CD4-positive, CD25-positive, alpha-beta regulatory T cell (primary cell): ENCODE measurements at regions not wholly inside any gene's neighbourhood (a gene's known extent, or its start where the extent isn't known, plus 50 kb on each side); places are given as distances from the start of the nearest gene placed in this dataset.

Experiments
- ATAC-seq, 2 donors: fragments of 150-1000 bp; cut with Tn5 transposase; one replicate each; pipeline ENCODE4 v1.10.0; 2021; ENCODE audit warnings: low read depth in 2 of 2, moderate number of reproducible peaks in 2 of 2, moderate library complexity in 1 of 2
- DNase-seq, 3 donors: peaks; one replicate each; pipeline versions ENCODE4 v3.0.0 to v3.0.0-alpha.2; 2012 to 2022; ENCODE audit warnings: mixed read lengths in 1 of 3
- H3K27ac ChIP-seq: one replicate; pipeline ENCODE4 v1.7.0; 2013; ENCODE audit warnings: mild to moderate bottlenecking, low read length; ENCODE audit not compliant: insufficient read depth, poor library complexity, severe bottlenecking
- H3K27me3 ChIP-seq: one replicate; pipeline ENCODE4 v1.7.0; 2013; ENCODE audit warnings: low read length; ENCODE audit not compliant: control insufficient read depth, insufficient read depth
- H3K36me3 ChIP-seq: one replicate; pipeline ENCODE4 v1.7.0; 2013; ENCODE audit warnings: mild to moderate bottlenecking, low read length, moderate library complexity; ENCODE audit not compliant: control insufficient read depth, insufficient read depth
- H3K4me1 ChIP-seq: 2 replicates; pipeline ENCODE4 v1.7.0; 2013; ENCODE audit warnings: mild to moderate bottlenecking, low read length; ENCODE audit not compliant: insufficient read depth, control insufficient read depth, poor library complexity, severe bottlenecking
- H3K4me3 ChIP-seq: one replicate; pipeline ENCODE4 v1.7.0; 2013; ENCODE audit warnings: low read depth, mild to moderate bottlenecking, low read length, moderate library complexity
- H3K9me3 ChIP-seq, 2 experiments: 1 replicate in 1 of 2; 2 replicates in 1 of 2; pipeline ENCODE4 v1.7.0; 2013; ENCODE audit warnings: low read length in 2 of 2, mild to moderate bottlenecking in 1 of 2, moderate library complexity in 1 of 2; ENCODE audit not compliant: control insufficient read depth in 2 of 2
- H3K27ac Mint-ChIP-seq, 3 donors: one replicate each; pipeline ENCODE4 v1.8.0; 2020 to 2022; ENCODE audit warnings: mild to moderate bottlenecking in 3 of 3, mixed read lengths in 3 of 3, moderate library complexity in 2 of 3
- H3K27me3 Mint-ChIP-seq: one replicate; pipeline ENCODE4 v1.8.0; 2022; ENCODE audit warnings: mild to moderate bottlenecking, mixed read lengths
- H3K36me3 Mint-ChIP-seq: one replicate; pipeline ENCODE4 v1.8.0; 2020; ENCODE audit warnings: mixed read lengths
- H3K4me1 Mint-ChIP-seq, 4 donors: one replicate each; pipeline ENCODE4 v1.8.0; 2020 to 2022; ENCODE audit warnings: mixed read lengths in 4 of 4, mild to moderate bottlenecking in 1 of 4
- H3K4me3 Mint-ChIP-seq, 4 donors: one replicate each; pipeline ENCODE4 v1.8.0; 2020 to 2022; ENCODE audit warnings: mild to moderate bottlenecking in 4 of 4, mixed read lengths in 4 of 4, moderate library complexity in 3 of 4
- H3K9me3 Mint-ChIP-seq, 7 donors: one replicate each; pipeline ENCODE4 v1.8.0; 2020 to 2022; ENCODE audit warnings: mixed read lengths in 7 of 7, mild to moderate bottlenecking in 3 of 7, moderate library complexity in 2 of 7

- H3K27me3 ChIP-seq: no peaks in the 10 kb centered on the region
- H3K4me3 ChIP-seq: no peak overlapping the region
- no peaks in the 10 kb centered on the region for H3K36me3 ChIP-seq
- no peak for DNase-seq
- Mint-ChIP-seq H3K9me3 (peaks cover 0 to 4% (median 0%) of the 10 kb centered on the region in 7 donors), H3K27me3 (no peaks in the 10 kb centered on the region), H3K4me3 (no peak overlapping the region), H3K27ac (no peak overlapping the region), H3K36me3 (no peaks in the 10 kb centered on the region), H3K4me1 (no peaks in the 10 kb centered on the region)
- H3K4me1 ChIP-seq: no peaks in the 10 kb centered on the region
- no peaks in the 10 kb centered on the region for H3K9me3 ChIP-seq
- ATAC-seq: no peak
- H3K27ac ChIP-seq: no peak overlapping the region
Measured at GRCh38 chr3:110910346-110910955, 161.2 kb upstream of the NECTIN3 start.

GRCh38 chr3:110918963-110919362, 152.7 kb upstream of the NECTIN3 start:
- no peaks in the 10 kb centered on the region for H3K4me1 Mint-ChIP-seq
- Histone ChIP-seq H3K4me1 (no peaks in the 10 kb centered on the region), H3K9me3 (no peaks in the 10 kb centered on the region), H3K27ac (no peak overlapping the region), H3K27me3 (peaks cover 2% of the 10 kb centered on the region), H3K4me3 (no peak overlapping the region), H3K36me3 (no peaks in the 10 kb centered on the region)
- no peak overlapping the region for H3K27ac Mint-ChIP-seq
- ATAC-seq (no peak), DNase-seq (no peak)
- no peak overlapping the region for H3K4me3 Mint-ChIP-seq
- H3K36me3 Mint-ChIP-seq: no peaks in the 10 kb centered on the region
- peaks cover 0 to 11% (median 1%) of the 10 kb centered on the region in 7 donors for H3K9me3 Mint-ChIP-seq
- H3K27me3 Mint-ChIP-seq: no peaks in the 10 kb centered on the region

- Mint-ChIP-seq H3K4me3 (no peak overlapping the region), H3K27ac (no peak overlapping the region), H3K27me3 (peaks cover 9% of the 10 kb centered on the region), H3K9me3 (peaks cover 0 to 5% (median 0%) of the 10 kb centered on the region in 7 donors), H3K36me3 (no peaks in the 10 kb centered on the region), H3K4me1 (no peaks in the 10 kb centered on the region)
- DNase-seq: no peak
- Histone ChIP-seq H3K9me3 (no peaks in the 10 kb centered on the region), H3K27me3 (no peaks in the 10 kb centered on the region), H3K36me3 (no peaks in the 10 kb centered on the region), H3K27ac (no peak overlapping the region), H3K4me1 (no peaks in the 10 kb centered on the region), H3K4me3 (no peak overlapping the region)
- no peak for ATAC-seq
Measured at GRCh38 chr3:110925798-110926197, 145.8 kb upstream of the NECTIN3 start.

GRCh38 chr3:110928016-110928662, 143.5 kb upstream of the NECTIN3 start:
- no peak overlapping the region for H3K4me3 ChIP-seq
- no peak overlapping the region for H3K27ac Mint-ChIP-seq
- no peaks in the 10 kb centered on the region for H3K9me3 ChIP-seq
- H3K27me3 Mint-ChIP-seq: peaks cover 9% of the 10 kb centered on the region
- DNase-seq (no peak), ATAC-seq (no peak)
- H3K27me3 ChIP-seq: no peaks in the 10 kb centered on the region
- H3K36me3 ChIP-seq: no peaks in the 10 kb centered on the region
- no peak overlapping the region for H3K27ac ChIP-seq
- H3K36me3 Mint-ChIP-seq: no peaks in the 10 kb centered on the region
- no peaks in the 10 kb centered on the region for H3K4me1 Mint-ChIP-seq
- no peaks in the 10 kb centered on the region for H3K4me1 ChIP-seq
- H3K4me3 Mint-ChIP-seq: no peak overlapping the region
- peaks cover 0 to 3% (median 0%) of the 10 kb centered on the region in 7 donors for H3K9me3 Mint-ChIP-seq

GRCh38 chr3:110929816-110930215, 141.8 kb upstream of the NECTIN3 start:
- no peak overlapping the region for H3K4me3 Mint-ChIP-seq
- no peak for ATAC-seq
- DNase-seq: no peak

GRCh38 chr3:110932567-110932966, 139.0 kb upstream of the NECTIN3 start:
- H3K27me3 Mint-ChIP-seq: peaks cover 2% of the 10 kb centered on the region
- no peak overlapping the region for H3K4me3 ChIP-seq
- no peaks in the 10 kb centered on the region for H3K4me1 Mint-ChIP-seq
- no peaks in the 10 kb centered on the region for H3K27me3 ChIP-seq
- H3K27ac ChIP-seq: no peak overlapping the region
- DNase-seq: no peak
- no peaks in the 10 kb centered on the region for H3K36me3 Mint-ChIP-seq
- H3K27ac Mint-ChIP-seq: no peak overlapping the region
- H3K9me3 Mint-ChIP-seq: peaks cover 0 to 3% (median 0%) of the 10 kb centered on the region in 7 donors
- H3K4me3 Mint-ChIP-seq: no peak overlapping the region
- ATAC-seq: no peak
- H3K4me1 ChIP-seq: no peaks in the 10 kb centered on the region
- H3K36me3 ChIP-seq: no peaks in the 10 kb centered on the region
- no peaks in the 10 kb centered on the region for H3K9me3 ChIP-seq

More at GRCh38 chr3:110929816-110930215, 141.8 kb upstream of the NECTIN3 start:
- H3K4me1 Mint-ChIP-seq: no peaks in the 10 kb centered on the region
- H3K27ac Mint-ChIP-seq: no peak overlapping the region
- H3K4me3 ChIP-seq: no peak overlapping the region
- H3K27ac ChIP-seq: no peak overlapping the region
- peaks cover 5% of the 10 kb centered on the region for H3K27me3 Mint-ChIP-seq
- H3K36me3 ChIP-seq: no peaks in the 10 kb centered on the region
- no peaks in the 10 kb centered on the region for H3K9me3 ChIP-seq
- H3K9me3 Mint-ChIP-seq: peaks cover 0 to 4% (median 0%) of the 10 kb centered on the region in 7 donors
- no peaks in the 10 kb centered on the region for H3K27me3 ChIP-seq
- H3K36me3 Mint-ChIP-seq: no peaks in the 10 kb centered on the region
- H3K4me1 ChIP-seq: no peaks in the 10 kb centered on the region

- no peak overlapping the region for H3K27ac Mint-ChIP-seq
- no peaks in the 10 kb centered on the region for H3K4me1 ChIP-seq
- no peak overlapping the region for H3K4me3 Mint-ChIP-seq
- no peaks in the 10 kb centered on the region for H3K36me3 Mint-ChIP-seq
- no peaks in the 10 kb centered on the region for H3K27me3 ChIP-seq
- no peak for ATAC-seq
- no peak overlapping the region for H3K4me3 ChIP-seq
- peaks cover 7% of the 10 kb centered on the region for H3K27me3 Mint-ChIP-seq
- H3K4me1 Mint-ChIP-seq: no peaks in the 10 kb centered on the region
- no peak overlapping the region for H3K27ac ChIP-seq
- peaks cover 0 to 3% (median 0%) of the 10 kb centered on the region in 7 donors for H3K9me3 Mint-ChIP-seq
- no peaks in the 10 kb centered on the region for H3K9me3 ChIP-seq
- H3K36me3 ChIP-seq: no peaks in the 10 kb centered on the region
- no peak for DNase-seq
Measured at GRCh38 chr3:110933821-110934426, 137.7 kb upstream of the NECTIN3 start.
